Erythroblast (primary cell): ENCODE measurements at regions not wholly inside any gene's neighbourhood (a gene's known extent, or its start where the extent isn't known, plus 50 kb on each side); places are given as distances from the start of the nearest gene placed in this dataset.

ENCODE experiments used
- GATA1 ChIP-seq: IDR thresholded peaks from 2 replicates; pipeline ENCODE4 v1.6.1; 2011; ENCODE audit warnings: low read depth, mild to moderate bottlenecking, control low read depth, low read length, moderate library complexity
- POLR2A ChIP-seq: IDR thresholded peaks from 2 replicates; pipeline ENCODE4 v1.6.1; 2011; ENCODE audit warnings: mild to moderate bottlenecking, low read length

GRCh38 chr17:77746896-77747554 lies 211.5 kb upstream of the TNRC6C start:
- TF ChIP-seq POLR2A (no peak), GATA1 (no peak)
